ENCODE measurements at regions not wholly inside any gene's neighbourhood (a gene's known extent, or its start where the extent isn't known, plus 50 kb on each side); places are given as distances from the start of the nearest gene placed in this dataset.
A peak's percentile ranks its signal among the peaks of the same experiment; 100 is the strongest.

GRCh38 chr2:225122583-225123486 is 80.6 kb upstream of the DOCK10 start:
- no peak overlapping the region for H3K4me3 ChIP-seq (ENCODE audit: control insufficient read depth, low read depth, low read length)
- DNase-seq (ENCODE audit: low read depth), result peak; percentile 54
- TF ChIP-seq CTCF (conservative IDR thresholded peaks at IDR 0.05; ENCODE audit: control insufficient read depth, insufficient read depth, low read depth, low read length), result peak; percentile 57

GRCh38 chr2:225122007-225122406 is 79.7 kb upstream of the DOCK10 start:
- DNase-seq (ENCODE audit: low read depth), result no peak
- TF ChIP-seq CTCF (conservative IDR thresholded peaks at IDR 0.05; ENCODE audit: control insufficient read depth, insufficient read depth, low read depth, low read length), result no peak
- no peak overlapping the region for H3K4me3 ChIP-seq (ENCODE audit: control insufficient read depth, low read depth, low read length)

GRCh38 chr2:225120186-225120585 is 77.9 kb upstream of the DOCK10 start:
- TF ChIP-seq CTCF (conservative IDR thresholded peaks at IDR 0.05; ENCODE audit: control insufficient read depth, insufficient read depth, low read depth, low read length), result no peak
- DNase-seq (ENCODE audit: low read depth), result peak; percentile 79
- no peak overlapping the region for H3K4me3 ChIP-seq (ENCODE audit: control insufficient read depth, low read depth, low read length)

GRCh38 chr2:225117051-225117716 is 74.9 kb upstream of the DOCK10 start:
- no peak for TF ChIP-seq CTCF (conservative IDR thresholded peaks at IDR 0.05; ENCODE audit: control insufficient read depth, insufficient read depth, low read depth, low read length)
- DNase-seq (ENCODE audit: low read depth), result peak; percentile 59
- no peak overlapping the region for H3K4me3 ChIP-seq (ENCODE audit: control insufficient read depth, low read depth, low read length)

GRCh38 chr2:225114786-225115323 is 72.6 kb upstream of the DOCK10 start:
- no peak for TF ChIP-seq CTCF (conservative IDR thresholded peaks at IDR 0.05; ENCODE audit: control insufficient read depth, insufficient read depth, low read depth, low read length)

GRCh38 chr2:225113371-225114015 is 71.2 kb upstream of the DOCK10 start:
- no peak for DNase-seq (ENCODE audit: low read depth)
- no peak for TF ChIP-seq CTCF (conservative IDR thresholded peaks at IDR 0.05; ENCODE audit: control insufficient read depth, insufficient read depth, low read depth, low read length)
- no peak overlapping the region for H3K4me3 ChIP-seq (ENCODE audit: control insufficient read depth, low read depth, low read length)

More at GRCh38 chr2:225114786-225115323, 72.6 kb upstream of the DOCK10 start:
- DNase-seq (ENCODE audit: low read depth), result no peak
- no peak overlapping the region for H3K4me3 ChIP-seq (ENCODE audit: control insufficient read depth, low read depth, low read length)
